CD4-positive, alpha-beta T cell treated with Interleukin-10 for 1 hour (primary cell): ENCODE measurements at regions not wholly inside any gene's neighbourhood (a gene's known extent, or its start where the extent isn't known, plus 50 kb on each side); places are given as distances from the start of the nearest gene placed in this dataset.

Experiments
- DNase-seq: peaks from one replicate; pipeline ENCODE4 v3.0.0-alpha.2; 2020

GRCh38 chr2:126437016-126437415 is 218.9 kb upstream of the GYPC start:
- DNase-seq: no peak

- no peak for DNase-seq
These were observed 211.4 kb upstream of the GYPC start for GRCh38 chr2:126444512-126444911.

DNA sequence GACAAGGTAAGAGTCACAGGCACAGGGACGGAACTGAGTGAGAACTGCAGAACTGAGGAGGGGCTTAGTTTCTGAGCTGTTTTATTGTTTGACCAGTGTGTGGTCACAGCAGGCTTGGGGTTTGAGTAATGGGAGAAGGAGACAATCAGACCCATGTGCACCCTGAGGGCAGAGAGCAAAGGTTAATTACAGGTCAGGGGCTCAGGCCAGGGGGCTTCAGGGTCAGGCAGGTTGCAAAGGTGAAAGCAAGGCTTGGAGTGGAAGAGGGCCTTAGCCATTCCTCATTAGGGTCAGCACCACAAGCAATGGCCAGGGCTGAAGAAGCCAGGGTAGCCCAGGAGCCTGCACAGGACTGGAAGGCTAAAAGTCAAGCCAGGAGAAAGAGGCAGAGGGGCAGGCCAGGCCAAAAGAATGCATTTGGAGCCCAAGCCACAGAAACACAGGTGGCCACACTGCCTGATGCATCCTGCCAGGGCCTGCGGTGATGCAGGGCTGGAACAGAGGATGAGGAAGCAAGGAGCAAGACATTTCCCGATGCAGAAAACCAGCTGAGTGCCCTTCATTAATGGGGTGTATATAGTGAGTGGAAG is 209.8 kb upstream of the GYPC start:
- DNase-seq: no peak

GRCh38 chr2:126448611-126449010 is 207.3 kb upstream of the GYPC start:
- DNase-seq: no peak

DNA sequence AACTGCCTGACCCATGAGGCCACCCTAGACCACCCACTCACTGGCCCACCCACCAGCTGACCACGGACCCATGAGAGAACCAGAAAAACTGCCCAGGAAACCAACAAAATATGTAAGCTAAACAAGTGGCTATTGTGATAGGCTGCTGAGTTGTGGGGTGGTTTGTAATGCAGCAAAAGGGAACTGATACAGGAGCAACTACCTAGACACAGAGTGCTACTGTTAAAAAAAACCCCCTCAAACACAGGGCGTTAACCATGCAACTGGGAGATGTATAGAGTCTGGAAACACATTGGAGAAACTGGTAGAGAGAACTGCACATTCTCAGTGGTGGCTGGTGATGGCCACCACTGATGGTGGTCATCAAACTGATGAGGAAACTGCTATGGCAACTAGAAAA is 206.3 kb upstream of the GYPC start:
- DNase-seq: no peak

DNA sequence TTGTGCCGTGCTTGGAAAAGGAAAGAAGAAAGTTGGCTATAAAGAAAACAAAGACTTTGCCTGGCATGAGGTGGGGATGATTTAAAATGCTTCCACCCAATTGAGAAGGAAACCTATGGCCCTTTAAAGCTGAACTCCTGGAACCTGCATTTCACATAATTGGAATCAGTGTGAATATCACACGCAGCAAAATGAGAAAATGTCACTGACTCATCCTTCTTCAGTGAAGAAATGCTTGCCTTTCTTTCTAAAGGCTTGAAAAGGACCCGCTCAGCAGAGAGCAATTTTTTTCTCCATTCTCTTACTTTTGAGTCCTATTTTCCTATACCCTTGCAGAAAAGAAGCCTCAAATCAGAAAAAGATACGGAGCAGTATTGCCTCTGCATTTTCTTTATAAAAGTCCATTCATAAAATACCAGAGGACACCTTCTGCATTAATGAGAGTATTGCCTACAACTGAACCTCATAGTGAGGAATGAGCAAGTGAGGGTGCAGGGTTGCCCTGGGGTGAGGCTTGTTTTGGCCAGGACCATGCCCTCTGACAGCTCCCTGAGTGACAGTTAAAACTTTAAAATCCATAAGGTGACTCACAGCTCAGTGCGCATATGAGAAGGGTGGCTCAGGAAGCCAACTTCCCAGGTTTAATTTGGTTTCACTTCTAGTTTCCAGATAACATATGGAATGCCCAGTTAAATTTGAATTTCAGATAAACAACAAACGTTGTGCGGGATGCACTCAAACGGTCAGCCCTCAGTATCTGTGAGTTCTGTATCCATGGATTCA is 191.9 kb upstream of the GYPC start:
- DNase-seq: no peak

DNA sequence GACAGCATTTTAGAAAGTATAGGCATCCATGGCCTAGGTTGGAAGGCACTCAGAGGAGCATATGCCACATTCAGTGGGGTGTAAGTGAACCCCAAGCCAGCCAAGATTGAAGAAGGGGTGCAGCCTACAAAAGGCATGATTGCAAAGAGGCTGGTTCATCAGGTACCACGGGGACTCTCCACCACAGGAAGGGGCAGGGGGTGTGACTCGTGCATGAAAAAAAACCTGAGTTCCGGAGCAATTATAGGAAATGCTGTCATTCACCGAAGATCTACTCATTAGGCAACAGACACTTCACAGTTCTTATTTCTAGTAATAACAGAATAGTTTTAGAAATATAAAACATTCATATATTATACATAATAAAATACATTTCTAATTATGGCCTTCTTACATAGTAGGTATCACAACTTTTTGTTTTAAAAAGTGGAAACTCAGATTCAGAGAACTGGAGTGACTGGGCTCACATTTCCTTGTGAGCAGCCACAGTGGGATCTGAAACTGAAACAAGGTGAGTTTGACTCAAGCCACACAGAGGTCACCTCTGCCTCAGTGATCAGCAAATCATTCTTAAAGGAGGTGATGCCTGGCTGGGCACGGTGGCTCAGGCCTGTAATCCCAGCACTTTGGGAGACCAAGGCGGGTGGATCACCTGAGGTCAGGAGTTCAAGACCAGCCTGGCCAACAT is 188.4 kb upstream of the GYPC start:
- peak; percentile 2 for DNase-seq

DNA sequence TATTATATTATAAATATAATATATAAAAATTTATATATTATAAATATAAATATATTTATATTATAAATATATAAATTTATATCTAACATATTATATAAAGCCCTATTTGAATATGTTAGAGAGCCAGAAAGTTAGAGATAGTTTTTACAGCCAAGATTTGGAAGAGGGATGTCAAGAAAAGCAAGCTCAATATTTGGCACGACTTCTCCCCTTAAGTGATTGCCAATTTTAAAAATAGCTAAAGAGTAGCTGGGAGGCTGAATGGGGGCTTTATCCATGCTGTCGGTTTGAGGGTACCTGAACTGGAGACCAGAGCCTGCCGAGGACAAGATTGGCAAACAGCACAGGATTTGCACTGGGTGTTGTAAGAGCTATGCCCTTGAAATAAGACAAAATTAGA is 180.9 kb upstream of the GYPC start:
- no peak for DNase-seq

GRCh38 chr2:126476691-126477090 is 179.3 kb upstream of the GYPC start:
- DNase-seq: no peak

GRCh38 chr2:126480033-126480432 is 175.9 kb upstream of the GYPC start:
- no peak for DNase-seq

GRCh38 chr2:126482582-126483464 is 173.1 kb upstream of the GYPC start:
- no peak for DNase-seq

- no peak for DNase-seq
These were observed 161.4 kb upstream of the GYPC start for GRCh38 chr2:126494593-126494992.

DNA sequence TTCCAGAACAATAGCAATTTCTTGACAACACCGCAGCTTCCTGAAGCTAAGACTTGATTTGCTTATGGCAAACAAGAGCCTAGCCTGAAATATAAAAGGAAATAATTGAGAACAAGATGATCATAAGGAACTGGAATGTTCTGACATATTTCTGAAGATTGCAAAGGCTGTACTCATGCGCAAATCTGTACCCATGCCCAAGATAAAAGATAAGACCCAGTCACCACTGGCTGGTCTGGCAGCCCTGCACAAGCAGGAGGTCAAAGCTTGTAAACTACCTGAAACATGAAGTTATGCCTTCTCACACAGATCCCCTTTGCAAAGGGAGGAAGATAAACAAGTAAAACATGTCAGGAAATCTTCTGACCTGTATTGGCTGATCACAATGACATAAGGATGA is 160.8 kb upstream of the GYPC start:
- no peak for DNase-seq

- DNase-seq: no peak
These were observed 159.5 kb upstream of the GYPC start for GRCh38 chr2:126496493-126496892.

DNA sequence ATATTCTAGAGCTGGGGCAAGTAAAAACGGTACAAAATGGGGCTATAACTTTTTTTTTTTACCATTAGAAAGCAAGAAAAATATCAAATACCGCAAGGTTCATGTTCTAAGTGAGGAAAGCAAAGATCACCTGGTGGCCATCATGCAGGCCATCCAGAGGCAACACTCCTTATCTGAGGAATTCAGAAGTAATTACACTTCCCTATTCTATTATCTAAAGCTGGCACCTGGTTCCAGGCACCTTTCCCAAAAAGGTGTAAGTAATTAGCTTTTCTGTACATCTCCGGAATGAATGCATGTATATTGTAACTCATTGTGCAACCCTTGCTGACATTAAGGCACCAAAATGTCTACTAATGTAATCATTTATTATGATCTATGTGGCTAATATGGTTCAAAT is 152.5 kb upstream of the GYPC start:
- DNase-seq: no peak

DNA sequence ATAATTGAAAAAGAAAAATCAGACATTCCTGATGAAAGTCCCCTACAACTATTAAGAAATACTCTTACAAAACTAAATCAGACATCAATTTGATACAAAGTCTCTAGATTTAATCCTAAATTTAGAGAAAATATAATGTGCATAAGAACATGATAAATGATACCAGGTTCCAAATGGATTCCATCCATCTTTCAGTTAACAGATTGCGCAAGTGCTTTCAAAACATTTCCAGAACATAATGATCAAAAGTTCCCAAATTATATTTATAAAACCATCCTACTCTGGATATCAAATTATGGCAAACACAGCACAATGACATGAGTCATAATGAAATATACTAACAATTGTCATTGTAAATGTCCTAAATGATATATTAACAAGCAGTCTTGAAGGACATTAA is 151.0 kb upstream of the GYPC start:
- no peak for DNase-seq

DNA sequence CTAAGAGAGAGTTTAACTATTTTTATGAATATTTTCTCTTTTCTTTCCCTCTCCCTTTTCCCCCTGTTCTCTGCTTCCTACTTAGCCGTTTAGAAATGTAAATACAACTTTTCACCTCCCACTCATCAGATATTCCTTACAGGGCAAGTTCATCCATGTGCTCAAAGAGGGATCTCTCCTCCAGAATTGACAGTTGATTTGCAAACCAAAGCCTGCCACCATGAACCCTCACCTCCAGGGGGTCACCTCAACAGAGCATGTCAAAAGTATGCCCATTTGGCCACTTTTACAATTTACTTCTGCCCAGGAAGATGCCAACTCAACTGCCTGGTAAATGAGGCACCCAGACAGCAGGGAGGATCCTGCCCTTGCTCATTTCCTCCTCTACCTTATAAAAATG is 149.2 kb upstream of the GYPC start:
- no peak for DNase-seq

- no peak for DNase-seq
These were observed 148.5 kb upstream of the GYPC start for GRCh38 chr2:126507425-126507911.

DNA sequence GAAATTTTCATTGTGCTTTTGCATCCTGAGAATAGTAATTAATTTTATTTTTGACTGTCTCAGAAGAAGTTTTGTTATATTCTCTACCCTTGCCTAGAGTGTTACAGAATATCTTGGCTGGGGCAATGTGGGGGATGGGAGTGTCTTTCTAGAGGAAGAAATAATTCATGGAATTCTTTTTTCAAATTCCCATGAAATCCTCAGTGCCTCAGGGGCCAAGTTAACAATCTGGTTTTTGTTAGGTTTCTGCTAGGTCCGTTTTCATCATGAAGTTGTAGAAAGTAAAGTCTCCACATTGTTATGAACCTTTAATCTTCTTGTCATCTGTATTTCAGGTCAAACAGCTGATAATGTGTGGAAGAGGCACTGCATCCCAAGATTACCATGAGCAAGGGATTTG is 145.6 kb upstream of the GYPC start:
- DNase-seq: no peak

DNA sequence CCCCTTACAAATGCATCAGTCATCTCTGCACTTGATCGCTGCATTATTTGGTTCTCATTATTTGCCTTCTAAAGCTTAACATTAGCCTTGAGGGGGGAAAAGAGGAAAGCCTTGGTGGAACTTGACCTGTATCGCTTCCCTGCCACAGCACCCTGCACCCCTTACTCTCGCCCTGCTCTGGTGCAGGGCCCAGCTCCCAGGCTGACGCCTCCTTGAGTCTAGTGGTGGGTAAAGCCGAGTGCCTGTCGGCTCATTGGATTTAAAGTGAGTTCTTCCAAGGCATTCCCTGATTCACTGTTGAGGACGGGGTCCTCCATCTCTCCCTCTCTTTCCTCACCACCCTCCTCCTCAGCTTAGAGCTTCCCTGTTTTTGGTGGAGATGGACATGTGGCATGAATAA is 145.0 kb upstream of the GYPC start:
- DNase-seq: no peak

DNA sequence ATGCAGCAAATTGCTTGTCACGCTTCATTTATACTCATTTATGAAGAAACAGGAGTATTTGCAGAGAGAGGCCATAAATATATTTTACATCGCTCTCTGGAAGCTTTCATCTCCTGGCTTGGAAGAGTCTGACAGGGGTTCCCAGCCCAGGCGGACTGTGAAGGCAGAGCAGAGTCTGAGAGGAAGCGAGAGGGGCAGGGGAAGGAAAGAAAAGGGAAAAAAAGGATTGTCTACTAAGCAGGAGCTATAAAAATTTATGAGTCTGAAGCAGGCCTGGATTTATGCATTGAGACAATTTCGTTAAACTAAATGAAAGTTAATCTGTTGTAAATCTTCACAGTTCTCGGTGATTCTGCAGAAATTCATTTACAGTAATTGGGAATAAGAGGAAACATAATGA is 143.9 kb upstream of the GYPC start:
- DNase-seq: no peak

GRCh38 chr2:126513033-126513432 is 142.9 kb upstream of the GYPC start:
- DNase-seq: no peak

DNA sequence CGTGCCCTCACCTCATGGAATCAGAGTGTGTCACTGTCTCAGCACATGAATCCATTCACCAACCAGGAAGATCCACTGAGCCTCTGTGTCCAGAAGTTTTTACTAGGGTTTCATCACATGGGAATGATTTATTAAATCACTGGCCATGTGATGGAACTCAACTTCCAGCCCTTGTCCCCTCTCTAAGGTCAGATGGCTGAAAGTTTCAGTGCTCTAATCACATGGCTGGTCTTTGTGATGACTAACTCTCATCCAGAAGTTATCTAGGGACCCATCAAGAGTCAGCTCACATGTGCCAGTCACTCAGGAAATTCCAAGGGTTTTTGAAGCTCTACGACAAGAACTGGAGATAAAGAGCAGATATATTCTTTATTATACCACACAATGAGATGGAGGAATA is 140.5 kb upstream of the GYPC start:
- DNase-seq: no peak
